ENCODE measurements at regions not wholly inside any gene's neighbourhood (a gene's known extent, or its start where the extent isn't known, plus 50 kb on each side); places are given as distances from the start of the nearest gene placed in this dataset.

GRCh38 chr6:150799276-150799805 lies 66.2 kb upstream of the MTHFD1L start:
- Histone ChIP-seq H3K4me3 (ENCODE audit: insufficient read depth, low read length) (no peak overlapping the region), H3K79me2 (ENCODE audit: insufficient read depth, low read length) (no peaks in the 10 kb centered on the region), H3K9me3 (ENCODE audit: low read depth, low read length) (no peaks in the 10 kb centered on the region), H4K20me1 (ENCODE audit: insufficient read depth, low read length) (no peaks in the 10 kb centered on the region), H3K4me2 (ENCODE audit: insufficient read depth, low read length) (no peak overlapping the region), H3K4me1 (ENCODE audit: insufficient read depth, low read length) (no peaks in the 10 kb centered on the region), H2AFZ (ENCODE audit: low read length) (no peak overlapping the region), H3K27me3 (ENCODE audit: insufficient read depth, low read length) (no peaks in the 10 kb centered on the region), H3K36me3 (ENCODE audit: insufficient read depth, low read length) (no peaks in the 10 kb centered on the region), H3K27ac (ENCODE audit: low read depth, low read length) (no peak overlapping the region)
- no peak for DNase-seq (ENCODE audit: insufficient read length, low spot score, missing footprints)
- no peak for TF ChIP-seq CTCF (IDR thresholded peaks at IDR 0.05; ENCODE audit: extremely low read depth, low read depth, low read length)

GRCh38 chr6:150800674-150801314 lies 64.7 kb upstream of the MTHFD1L start:
- Histone ChIP-seq H3K9me3 (ENCODE audit: low read depth, low read length) (no peaks in the 10 kb centered on the region), H3K4me3 (ENCODE audit: insufficient read depth, low read length) (no peak overlapping the region), H2AFZ (ENCODE audit: low read length) (no peak overlapping the region), H3K27ac (ENCODE audit: low read depth, low read length) (no peak overlapping the region), H3K4me1 (ENCODE audit: insufficient read depth, low read length) (no peaks in the 10 kb centered on the region), H3K79me2 (ENCODE audit: insufficient read depth, low read length) (no peaks in the 10 kb centered on the region), H3K4me2 (ENCODE audit: insufficient read depth, low read length) (no peak overlapping the region), H3K36me3 (ENCODE audit: insufficient read depth, low read length) (no peaks in the 10 kb centered on the region), H4K20me1 (ENCODE audit: insufficient read depth, low read length) (no peaks in the 10 kb centered on the region), H3K27me3 (ENCODE audit: insufficient read depth, low read length) (no peaks in the 10 kb centered on the region)
- no peak for TF ChIP-seq CTCF (IDR thresholded peaks at IDR 0.05; ENCODE audit: extremely low read depth, low read depth, low read length)
- peak; percentile 34 for DNase-seq (ENCODE audit: insufficient read length, low spot score, missing footprints)

- no peaks in the 10 kb centered on the region for H3K9me3 ChIP-seq (ENCODE audit: low read depth, low read length)
- DNase-seq (ENCODE audit: insufficient read length, low spot score, missing footprints) = no peak
- H3K27me3 ChIP-seq (ENCODE audit: insufficient read depth, low read length) = no peaks in the 10 kb centered on the region
- no peak overlapping the region for H3K4me3 ChIP-seq (ENCODE audit: insufficient read depth, low read length)
- no peak for TF ChIP-seq CTCF (IDR thresholded peaks at IDR 0.05; ENCODE audit: extremely low read depth, low read depth, low read length)
- H3K4me2 ChIP-seq (ENCODE audit: insufficient read depth, low read length) = no peak overlapping the region
- no peak overlapping the region for H2AFZ ChIP-seq (ENCODE audit: low read length)
- H3K79me2 ChIP-seq (ENCODE audit: insufficient read depth, low read length) = no peaks in the 10 kb centered on the region
- no peaks in the 10 kb centered on the region for H4K20me1 ChIP-seq (ENCODE audit: insufficient read depth, low read length)
- no peaks in the 10 kb centered on the region for H3K4me1 ChIP-seq (ENCODE audit: insufficient read depth, low read length)
- H3K27ac ChIP-seq (ENCODE audit: low read depth, low read length) = no peak overlapping the region
- no peaks in the 10 kb centered on the region for H3K36me3 ChIP-seq (ENCODE audit: insufficient read depth, low read length)
Measured at GRCh38 chr6:150806790-150807189, 58.7 kb upstream of the MTHFD1L start.

- Histone ChIP-seq H3K4me1 (ENCODE audit: insufficient read depth, low read length) (peaks cover 13% of the 10 kb centered on the region), H4K20me1 (ENCODE audit: insufficient read depth, low read length) (no peaks in the 10 kb centered on the region), H3K27me3 (ENCODE audit: insufficient read depth, low read length) (peaks cover 5% of the 10 kb centered on the region), H3K36me3 (ENCODE audit: insufficient read depth, low read length) (no peaks in the 10 kb centered on the region), H3K27ac (ENCODE audit: low read depth, low read length) (no peak overlapping the region), H3K4me3 (ENCODE audit: insufficient read depth, low read length) (no peak overlapping the region), H3K4me2 (ENCODE audit: insufficient read depth, low read length) (no peak overlapping the region), H2AFZ (ENCODE audit: low read length) (no peak overlapping the region), H3K79me2 (ENCODE audit: insufficient read depth, low read length) (no peaks in the 10 kb centered on the region), H3K9me3 (ENCODE audit: low read depth, low read length) (no peaks in the 10 kb centered on the region)
- no peak for TF ChIP-seq CTCF (IDR thresholded peaks at IDR 0.05; ENCODE audit: extremely low read depth, low read depth, low read length)
- DNase-seq (ENCODE audit: insufficient read length, low spot score, missing footprints) = peak; percentile 32
Measured at GRCh38 chr6:150813319-150813992, 52.0 kb upstream of the MTHFD1L start.

All from osteoblast (primary cell).